HG03196 (cell line): ENCODE measurements at regions not wholly inside any gene's neighbourhood (a gene's known extent, or its start where the extent isn't known, plus 50 kb on each side); places are given as distances from the start of the nearest gene placed in this dataset.
"Not testable (repeated sequence)": the region's sequence is repeated elsewhere in the genome, so short reads cannot be mapped to it uniquely, and the experiment has no call there.

Source experiments
- ATAC-seq: cut with Tn5 transposase; IDR thresholded peaks from one replicate; pipeline ENCODE4 v1.9.1; 2021; ENCODE audit not compliant: unreplicated experiment

- no peak for ATAC-seq
These were observed 321.5 kb upstream of the CTNNB1 start for GRCh38 chr3:40877631-40878463.

- no peak for ATAC-seq
These were observed 320.8 kb upstream of the CTNNB1 start for GRCh38 chr3:40878464-40878905.

DNA sequence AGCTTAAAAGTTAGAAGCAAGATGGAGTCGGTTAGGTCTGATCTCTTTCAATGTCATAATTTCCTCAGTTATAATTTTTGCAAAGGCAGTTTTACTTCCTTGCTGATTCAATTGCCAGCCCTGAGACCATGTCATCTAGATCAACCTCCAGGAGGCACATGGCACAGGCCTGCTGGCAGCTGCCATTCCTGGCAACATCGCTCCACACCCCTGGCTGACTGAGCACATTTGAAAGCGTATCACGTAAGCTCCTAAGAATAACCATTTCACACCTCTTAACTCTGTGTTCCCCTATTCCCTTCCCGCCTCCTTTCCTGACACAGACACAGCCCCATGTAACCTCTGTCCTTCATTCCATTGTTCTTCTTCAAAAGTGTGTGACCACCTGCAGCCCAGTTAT lies 313.9 kb upstream of the CTNNB1 start:
- no peak for ATAC-seq

- no peak for ATAC-seq
These were observed 312.5 kb upstream of the CTNNB1 start for GRCh38 chr3:40886660-40887425.

- ATAC-seq = no peak
These were observed 308.1 kb upstream of the CTNNB1 start for GRCh38 chr3:40891186-40891585.

DNA sequence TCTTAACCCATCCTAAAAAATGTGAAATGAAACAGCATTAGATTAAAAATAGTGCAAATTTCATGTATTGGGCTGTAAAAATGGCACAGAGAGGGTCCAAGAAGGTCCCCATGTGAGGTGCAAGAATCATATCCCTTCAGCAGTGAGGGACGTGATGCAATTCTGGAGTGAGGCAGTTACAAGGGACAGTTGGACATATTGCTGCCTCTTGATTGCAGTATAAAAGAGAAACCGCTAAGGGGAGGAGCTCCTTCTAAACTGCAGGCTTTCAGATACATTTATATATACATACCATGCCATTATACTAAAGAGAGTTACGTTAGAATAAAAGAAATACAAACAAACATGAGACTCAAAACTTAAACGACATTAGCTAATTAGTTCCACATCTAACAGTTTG lies 304.2 kb upstream of the CTNNB1 start:
- no peak for ATAC-seq

DNA sequence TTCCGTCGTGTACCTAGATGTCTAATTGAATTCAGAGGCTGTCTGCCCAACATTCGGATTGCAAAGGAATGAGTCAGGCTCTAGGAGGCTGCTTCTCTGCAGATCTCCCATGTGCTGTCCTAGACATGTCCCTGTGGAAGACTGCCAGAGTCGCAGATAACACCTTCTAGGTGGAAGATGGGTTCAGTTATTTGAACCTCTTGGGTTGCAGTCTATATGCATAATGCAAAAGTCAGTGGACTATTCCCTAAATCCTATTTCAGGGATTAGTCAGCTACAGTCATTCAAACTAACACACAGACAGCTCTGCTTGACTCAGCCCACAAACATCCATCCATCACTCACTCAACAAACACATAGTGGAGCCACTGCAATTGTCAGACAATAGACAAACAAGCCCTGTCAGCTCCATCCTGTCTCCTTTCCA lies 300.0 kb upstream of the CTNNB1 start:
- no peak for ATAC-seq

GRCh38 chr3:40901298-40901697 lies 298.0 kb upstream of the CTNNB1 start:
- ATAC-seq = no peak

DNA sequence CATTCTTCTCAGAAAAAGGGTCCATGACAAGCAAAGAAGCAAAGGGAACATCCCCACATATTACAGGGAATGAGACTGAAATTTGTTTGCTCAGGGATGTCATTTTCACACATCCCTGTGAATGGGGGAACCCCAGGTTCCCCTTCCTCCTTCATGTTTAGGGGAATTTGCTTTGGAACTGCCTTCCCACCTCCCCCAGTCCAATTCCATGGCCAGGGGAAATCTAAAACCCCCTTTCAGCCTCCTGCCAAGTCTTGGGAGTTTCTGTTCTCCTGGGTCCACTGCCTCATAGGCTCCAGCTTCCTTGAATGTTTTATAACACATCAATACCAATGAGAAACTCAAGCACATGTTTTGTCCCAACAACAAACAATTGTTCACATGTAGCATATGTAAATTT lies 297.5 kb upstream of the CTNNB1 start:
- ATAC-seq = no peak

DNA sequence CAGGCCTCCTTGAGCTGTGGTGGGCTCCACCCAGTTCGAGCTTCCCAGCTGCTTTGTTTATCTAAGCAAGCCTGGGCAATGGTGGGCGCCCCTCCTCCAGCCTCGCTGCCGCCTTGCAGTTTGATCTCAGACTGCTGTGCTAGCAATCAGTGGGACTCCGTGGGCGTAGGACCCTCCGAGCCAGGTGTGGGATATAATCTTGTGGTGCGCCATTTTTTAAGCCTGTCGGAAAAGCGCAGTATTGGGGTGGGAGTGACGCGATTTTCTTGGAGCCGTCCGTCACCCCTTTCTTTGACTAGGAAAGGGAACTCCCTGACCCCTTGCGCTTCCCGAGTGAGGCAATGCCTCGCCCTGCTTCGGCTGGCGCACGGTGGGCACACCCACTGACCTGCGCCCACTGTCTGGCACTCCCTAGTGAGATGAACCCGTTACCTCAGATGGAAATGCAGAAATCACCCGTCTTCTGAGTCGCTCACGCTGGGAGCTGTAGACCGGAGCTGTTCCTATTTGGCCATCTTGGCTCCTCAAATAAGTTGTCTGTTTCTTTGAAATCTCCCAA lies 291.3 kb upstream of the CTNNB1 start:
- ATAC-seq = not testable (repeated sequence)

DNA sequence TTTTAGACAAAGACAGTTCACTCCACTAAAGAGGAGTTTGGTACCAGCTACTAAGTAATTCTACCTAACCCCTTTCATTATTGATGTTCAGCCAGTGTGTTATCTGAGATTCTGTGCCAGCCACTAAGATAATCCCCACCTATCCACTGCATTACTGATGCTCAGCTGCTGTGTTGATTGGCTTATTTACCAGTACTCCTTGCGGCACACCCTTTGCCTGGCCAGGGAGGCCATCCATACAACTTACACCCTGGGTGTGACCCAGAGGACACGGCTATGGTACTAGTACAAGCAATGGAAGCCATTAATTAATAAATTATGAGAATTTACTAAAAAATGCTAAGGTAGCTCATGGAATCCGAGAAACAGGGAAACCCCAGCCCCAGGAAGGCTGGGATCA lies 290.7 kb upstream of the CTNNB1 start:
- ATAC-seq = no peak

DNA sequence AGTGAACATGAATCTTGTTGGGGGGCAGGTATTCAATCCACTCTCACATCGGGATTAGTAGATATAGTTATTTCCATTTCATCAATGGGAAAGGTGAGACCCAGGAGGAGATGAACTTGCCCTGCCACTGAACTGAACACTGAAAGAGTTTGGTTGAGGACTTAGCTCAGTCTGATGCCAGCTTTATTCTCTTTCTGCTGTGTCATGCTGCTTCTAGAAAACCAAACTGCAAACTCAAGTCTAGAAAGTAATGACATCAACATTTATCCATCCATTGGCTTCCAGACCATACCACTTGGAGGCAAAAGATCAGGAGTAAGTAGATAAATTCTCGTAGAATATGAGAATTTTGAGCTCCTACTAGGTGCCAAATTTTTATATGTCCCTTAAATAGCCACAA lies 288.0 kb upstream of the CTNNB1 start:
- no peak for ATAC-seq

- no peak for ATAC-seq
These were observed 287.4 kb upstream of the CTNNB1 start for GRCh38 chr3:40911928-40912327.

DNA sequence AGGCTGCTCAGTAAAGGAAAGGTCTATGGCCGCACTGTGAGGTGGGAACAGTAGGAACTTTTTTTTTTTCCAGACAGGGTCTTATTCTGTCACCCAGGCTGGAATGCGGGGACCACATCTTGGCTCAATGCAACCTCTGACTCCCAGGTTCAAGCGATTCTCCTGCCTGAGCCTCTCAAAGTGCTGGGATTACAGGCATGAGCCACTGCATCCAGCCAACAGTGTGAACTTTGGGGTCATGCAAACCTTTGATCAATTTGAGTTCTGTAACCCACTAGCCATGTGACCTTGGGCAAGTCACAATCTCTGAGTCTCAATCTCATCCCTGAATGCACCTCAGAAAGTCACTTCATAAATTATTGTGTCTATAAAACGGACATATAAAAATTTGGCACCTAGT lies 286.8 kb upstream of the CTNNB1 start:
- no peak for ATAC-seq

DNA sequence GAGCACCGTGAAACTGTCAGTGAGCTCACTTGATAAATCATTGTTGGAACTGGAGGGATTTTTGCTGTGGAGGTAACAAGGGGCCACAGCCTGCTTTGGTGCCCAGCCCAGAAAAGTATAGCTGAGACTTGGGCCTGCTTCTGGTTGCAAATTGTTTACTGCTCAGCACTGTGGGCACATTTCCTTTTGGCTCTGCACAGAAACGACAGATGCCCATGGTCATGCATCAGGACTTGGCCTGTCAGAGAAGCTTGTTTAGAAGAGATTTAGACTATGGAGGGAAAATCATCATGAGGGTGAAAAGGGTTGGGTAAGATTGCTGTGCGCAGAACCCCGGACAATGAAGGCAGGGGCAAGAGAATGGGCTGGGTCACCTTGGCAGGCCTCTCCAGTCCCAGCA lies 286.1 kb upstream of the CTNNB1 start:
- no peak for ATAC-seq

- no peak for ATAC-seq
These were observed 285.7 kb upstream of the CTNNB1 start for GRCh38 chr3:40913641-40914040.

DNA sequence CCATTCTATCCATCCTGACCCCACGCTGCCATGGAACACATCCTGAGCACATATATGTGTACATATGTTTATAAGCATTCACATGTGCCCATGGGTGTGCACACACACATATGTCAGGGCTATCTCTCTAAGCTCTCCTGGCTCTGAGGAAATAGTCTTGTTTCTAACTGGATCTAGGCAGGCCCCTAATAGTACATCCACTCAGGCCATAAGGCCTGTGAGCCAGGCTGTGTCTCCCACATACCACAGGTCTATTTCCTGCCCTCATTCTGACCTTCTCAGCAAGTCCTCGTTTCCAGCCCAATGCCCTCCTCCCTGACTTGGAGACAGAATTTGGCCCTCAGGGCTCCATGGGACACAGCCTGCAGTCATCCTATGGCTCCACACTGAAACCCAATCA lies 284.8 kb upstream of the CTNNB1 start:
- ATAC-seq = no peak

DNA sequence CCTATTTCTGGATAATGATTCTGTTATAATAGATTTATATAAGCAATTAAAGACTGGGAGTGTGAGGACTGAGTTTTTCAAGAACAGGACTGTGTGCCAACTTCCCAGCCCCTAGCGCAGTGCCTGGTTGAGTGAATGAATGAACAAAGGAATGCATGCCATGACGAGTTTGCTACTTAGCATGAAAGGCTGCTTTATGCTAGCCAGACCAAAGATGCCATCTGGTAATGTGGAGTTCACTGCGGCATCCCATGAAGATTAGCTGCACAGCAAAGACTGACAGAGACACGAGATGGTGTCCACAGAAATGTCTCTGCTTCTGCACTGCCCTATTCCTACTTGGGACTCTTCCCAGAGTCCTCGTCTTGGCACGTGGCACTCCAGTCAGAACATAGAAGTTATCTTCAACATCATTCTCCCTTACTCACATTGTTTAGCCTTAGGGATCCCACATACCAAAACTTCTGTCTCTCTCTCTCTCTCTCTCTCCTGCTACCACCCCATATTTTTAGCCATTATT lies 283.9 kb upstream of the CTNNB1 start:
- ATAC-seq = no peak

DNA sequence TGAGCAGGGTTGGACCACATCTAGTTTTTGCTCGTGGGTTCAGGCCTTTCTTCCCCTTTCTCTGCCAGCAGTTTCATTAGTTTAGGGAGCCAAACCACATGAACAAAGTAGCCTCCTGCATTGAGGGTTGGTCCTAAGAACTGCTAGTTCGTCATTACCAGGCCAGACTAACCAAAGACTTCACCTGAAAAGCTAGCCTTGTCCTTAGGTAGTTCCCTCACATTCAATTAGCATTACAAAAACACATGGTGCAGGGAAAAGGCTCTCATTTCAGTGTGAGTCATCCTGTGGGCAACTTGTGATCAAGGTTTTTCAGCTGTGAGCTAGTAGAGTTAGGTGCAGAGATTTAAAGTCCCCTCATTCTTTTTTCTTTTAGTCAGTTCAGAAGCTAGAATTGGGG lies 279.3 kb upstream of the CTNNB1 start:
- ATAC-seq = no peak

- no peak for ATAC-seq
These were observed 278.1 kb upstream of the CTNNB1 start for GRCh38 chr3:40921251-40921650.

GRCh38 chr3:40923143-40923542 lies 276.2 kb upstream of the CTNNB1 start:
- no peak for ATAC-seq

- no peak for ATAC-seq
These were observed 275.7 kb upstream of the CTNNB1 start for GRCh38 chr3:40923651-40924050.
